ENCODE measurements at regions not wholly inside any gene's neighbourhood (a gene's known extent, or its start where the extent isn't known, plus 50 kb on each side); places are given as distances from the start of the nearest gene placed in this dataset.

GRCh38 chr5:111869681-111870080, 112.7 kb upstream of the NREP start:
- peaks cover 0 to 2% of the 10 kb centered on the region in 2 donors for H3K9me3 ChIP-seq
- TF ChIP-seq CTCF (IDR thresholded peaks at IDR 0.05) = no peak
- ATAC-seq (no peak), DNase-seq (no peak)
- no peak overlapping the region for H3K4me3 ChIP-seq
- no peaks in the 10 kb centered on the region for H3K36me3 ChIP-seq
- no peak overlapping the region for H3K27ac ChIP-seq
- H3K4me1 ChIP-seq = no peaks in the 10 kb centered on the region
- H3K27me3 ChIP-seq = no peaks in the 10 kb centered on the region
- intact Hi-C loops (cut with DNase I) = no loop called here

GRCh38 chr5:111865356-111865755, 108.4 kb upstream of the NREP start:
- no peak for ATAC-seq
- no peak overlapping the region for H3K4me3 ChIP-seq
- DNase-seq = no peak
- H3K36me3 ChIP-seq = no peaks in the 10 kb centered on the region
- no peaks in the 10 kb centered on the region for H3K9me3 ChIP-seq
- no peak for TF ChIP-seq CTCF (IDR thresholded peaks at IDR 0.05)
- intact Hi-C loops (cut with DNase I) = no loop called here
- no peaks in the 10 kb centered on the region for H3K27me3 ChIP-seq
- no peak overlapping the region for H3K27ac ChIP-seq
- no peaks in the 10 kb centered on the region for H3K4me1 ChIP-seq

DNA sequence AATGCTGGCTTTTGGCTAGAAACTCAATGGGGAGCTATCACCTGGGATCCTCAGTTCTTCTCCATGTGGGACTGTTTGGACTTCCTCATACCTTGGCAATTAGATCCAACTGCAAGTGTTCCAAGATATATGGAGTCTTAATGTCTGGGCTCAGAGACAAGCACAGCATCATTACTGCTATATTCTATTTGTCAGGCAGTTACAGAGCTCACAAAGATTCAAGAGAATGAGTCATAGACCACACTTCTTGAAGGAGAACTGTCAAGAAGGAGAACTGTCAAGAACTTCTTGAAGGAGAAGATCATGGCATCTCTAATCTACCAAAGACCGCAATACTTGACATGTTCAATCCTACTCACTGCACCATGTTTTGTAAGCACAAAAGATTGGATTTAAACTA, 106.8 kb upstream of the NREP start:
- no peak overlapping the region for H3K4me3 ChIP-seq
- DNase-seq (no peak), ATAC-seq (no peak)

DNA sequence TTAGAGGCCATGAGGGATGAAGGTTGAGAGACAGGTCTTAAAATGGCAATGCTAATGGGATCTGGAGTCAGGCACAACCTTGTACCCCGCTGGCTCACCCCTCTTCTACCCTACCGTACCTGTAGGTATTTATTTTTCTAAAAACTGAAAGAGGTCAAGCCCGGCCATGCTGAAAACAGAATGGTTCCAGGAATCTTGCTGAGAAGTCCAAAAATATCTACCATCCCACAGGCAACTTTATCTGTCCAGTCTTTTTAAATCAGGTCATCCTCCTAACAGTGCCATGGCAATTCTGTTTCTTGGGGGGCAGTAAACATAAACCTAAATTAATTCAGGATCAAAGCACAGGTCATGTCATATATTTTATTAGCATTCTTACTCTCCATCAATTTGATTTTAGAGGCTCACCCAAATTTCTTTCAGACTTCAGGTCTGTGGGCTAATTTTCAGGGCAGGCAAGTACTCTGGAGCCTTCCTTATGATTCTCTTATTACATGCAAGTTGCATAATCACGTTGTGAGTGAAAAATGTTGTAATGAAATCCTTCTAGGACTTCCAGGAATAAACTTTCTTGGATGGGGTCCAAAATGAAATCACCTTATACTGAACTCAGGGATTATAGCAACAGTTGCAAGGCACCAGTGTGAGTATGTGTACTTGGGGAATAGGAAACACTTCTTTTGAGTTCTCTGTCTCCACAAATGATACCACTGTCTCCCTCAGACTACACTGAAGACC, 102.7 kb upstream of the NREP start:
- no peak for TF ChIP-seq CTCF (IDR thresholded peaks at IDR 0.05)
- intact Hi-C loops (cut with DNase I) = no loop called here
- ATAC-seq (peak; percentile 65), DNase-seq (peak in 1 of 4 donors; percentile 60)
- Histone ChIP-seq H3K36me3 (no peaks in the 10 kb centered on the region), H3K4me3 (no peak overlapping the region), H3K27me3 (no peaks in the 10 kb centered on the region), H3K27ac (no peak overlapping the region), H3K9me3 (no peaks in the 10 kb centered on the region), H3K4me1 (peaks cover 0 to 10% of the 10 kb centered on the region in 2 donors)

More for the DNA sequence above, 106.8 kb upstream of the NREP start:
- Histone ChIP-seq H3K27me3 (no peaks in the 10 kb centered on the region), H3K4me1 (peaks cover 0 to 10% of the 10 kb centered on the region in 2 donors), H3K27ac (no peak overlapping the region), H3K36me3 (no peaks in the 10 kb centered on the region), H3K9me3 (no peaks in the 10 kb centered on the region)
- TF ChIP-seq CTCF (IDR thresholded peaks at IDR 0.05) = no peak
- intact Hi-C loops (cut with DNase I) = no loop called here

- DNase-seq (no peak), ATAC-seq (peak; percentile 61)
- H3K27ac ChIP-seq = no peak overlapping the region
- H3K9me3 ChIP-seq = no peaks in the 10 kb centered on the region
- intact Hi-C loops (cut with DNase I) = no loop called here
- peaks cover 0 to 10% of the 10 kb centered on the region in 2 donors for H3K4me1 ChIP-seq
- no peak overlapping the region for H3K4me3 ChIP-seq
- no peaks in the 10 kb centered on the region for H3K27me3 ChIP-seq
- H3K36me3 ChIP-seq = no peaks in the 10 kb centered on the region
- TF ChIP-seq CTCF (IDR thresholded peaks at IDR 0.05) = no peak
Observed at GRCh38 chr5:111859031-111859430, 102.0 kb upstream of the NREP start.
